T-helper 2 cell treated with Interferon-gamma antibody and Interleukin-4, amounts not matched to agents 5 μg/mL and 100 μg/mL, for 36 hours (primary cell): ENCODE measurements at regions not wholly inside any gene's neighbourhood (a gene's known extent, or its start where the extent isn't known, plus 50 kb on each side); places are given as distances from the start of the nearest gene placed in this dataset.

ENCODE experiments used
- DNase-seq: peaks from one replicate; pipeline ENCODE4 v3.0.0; 2021; ENCODE audit warnings: low spot score
- H3K27ac Mint-ChIP-seq: one replicate; pipeline ENCODE4 v1.8.0; 2021; ENCODE audit warnings: mild to moderate bottlenecking, mixed read lengths
- H3K27me3 Mint-ChIP-seq: one replicate; pipeline ENCODE4 v1.8.0; 2021; ENCODE audit warnings: low read depth, mixed read lengths
- H3K36me3 Mint-ChIP-seq: one replicate; pipeline ENCODE4 v1.8.0; 2021; ENCODE audit warnings: low read depth, mixed read lengths
- H3K4me1 Mint-ChIP-seq: one replicate; pipeline ENCODE4 v1.8.0; 2021; ENCODE audit warnings: low read depth, mixed read lengths
- H3K4me3 Mint-ChIP-seq: one replicate; pipeline ENCODE4 v1.8.0; 2022; ENCODE audit warnings: mild to moderate bottlenecking, moderate library complexity, mixed read lengths
- H3K9me3 Mint-ChIP-seq: one replicate; pipeline ENCODE4 v1.8.0; 2021; ENCODE audit warnings: mixed read lengths

DNA sequence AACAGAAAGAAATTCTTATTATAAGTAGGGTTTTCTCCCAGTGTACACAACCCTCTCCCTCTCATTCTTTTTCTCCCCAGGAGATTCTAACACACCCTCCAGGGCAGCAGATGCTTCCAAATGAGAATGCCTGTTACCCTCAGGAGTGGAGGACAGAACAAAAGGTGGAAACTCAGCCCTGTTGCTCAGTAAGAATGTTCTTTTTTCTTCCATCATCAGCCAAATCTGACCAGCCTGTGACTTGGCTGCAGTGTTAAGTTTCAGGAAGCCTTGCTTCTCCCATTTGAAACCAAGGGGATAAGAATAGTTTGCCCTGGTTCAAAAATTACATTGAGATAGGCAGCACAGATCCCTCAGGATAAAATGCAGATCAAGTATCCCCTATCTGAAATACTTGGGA, 77.5 kb upstream of the EEPD1 start:
- Mint-ChIP-seq H3K27ac (no peak overlapping the region), H3K4me1 (no peaks in the 10 kb centered on the region), H3K27me3 (peaks cover 8% of the 10 kb centered on the region), H3K4me3 (no peak overlapping the region), H3K9me3 (no peaks in the 10 kb centered on the region), H3K36me3 (no peaks in the 10 kb centered on the region)
- no peak for DNase-seq

DNA sequence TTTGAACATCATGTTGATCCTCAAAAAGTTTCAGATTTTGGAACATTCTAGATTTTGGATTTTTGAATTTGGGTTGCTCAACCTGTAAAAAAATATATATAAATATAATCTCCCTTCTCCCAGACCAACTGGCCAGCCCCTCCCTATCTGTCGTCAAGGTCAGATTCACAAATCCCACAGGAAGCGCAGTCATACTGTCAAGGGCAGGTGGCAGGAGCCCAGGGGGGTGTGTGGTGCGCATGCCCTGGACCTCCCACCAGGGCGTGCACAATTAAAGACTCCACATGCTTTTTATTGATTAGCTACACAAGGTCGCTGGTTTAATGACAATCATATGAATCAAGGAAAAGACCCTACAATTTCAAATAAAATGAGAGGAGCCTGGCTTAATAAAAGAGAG, 77.0 kb upstream of the EEPD1 start:
- Mint-ChIP-seq H3K9me3 (no peaks in the 10 kb centered on the region), H3K4me3 (no peak overlapping the region), H3K4me1 (no peaks in the 10 kb centered on the region), H3K27me3 (peaks cover 8% of the 10 kb centered on the region), H3K36me3 (no peaks in the 10 kb centered on the region), H3K27ac (no peak overlapping the region)
- no peak for DNase-seq

- Mint-ChIP-seq H3K27ac (no peak overlapping the region), H3K4me1 (no peaks in the 10 kb centered on the region), H3K4me3 (no peak overlapping the region), H3K9me3 (no peaks in the 10 kb centered on the region), H3K36me3 (no peaks in the 10 kb centered on the region), H3K27me3 (peaks cover 5% of the 10 kb centered on the region)
- no peak for DNase-seq
These were observed 74.2 kb upstream of the EEPD1 start for GRCh38 chr7:36078816-36079360.

GRCh38 chr7:36079446-36080025, 73.5 kb upstream of the EEPD1 start:
- no peak for DNase-seq
- Mint-ChIP-seq H3K27me3 (peaks cover 3% of the 10 kb centered on the region), H3K4me3 (no peak overlapping the region), H3K27ac (no peak overlapping the region), H3K36me3 (no peaks in the 10 kb centered on the region), H3K9me3 (no peaks in the 10 kb centered on the region), H3K4me1 (no peaks in the 10 kb centered on the region)

- Mint-ChIP-seq H3K27me3 (no peaks in the 10 kb centered on the region), H3K27ac (no peak overlapping the region), H3K4me1 (no peaks in the 10 kb centered on the region), H3K9me3 (no peaks in the 10 kb centered on the region), H3K36me3 (no peaks in the 10 kb centered on the region), H3K4me3 (no peak overlapping the region)
- no peak for DNase-seq
These were observed 72.2 kb upstream of the EEPD1 start for GRCh38 chr7:36080843-36081242.

GRCh38 chr7:36082216-36082615, 70.8 kb upstream of the EEPD1 start:
- H3K27ac Mint-ChIP-seq: no peak overlapping the region
- no peak for DNase-seq
- no peaks in the 10 kb centered on the region for H3K27me3 Mint-ChIP-seq
- H3K36me3 Mint-ChIP-seq: no peaks in the 10 kb centered on the region
- H3K4me3 Mint-ChIP-seq: no peak overlapping the region
- H3K9me3 Mint-ChIP-seq: no peaks in the 10 kb centered on the region
- H3K4me1 Mint-ChIP-seq: no peaks in the 10 kb centered on the region

GRCh38 chr7:36082910-36083309, 70.1 kb upstream of the EEPD1 start:
- Mint-ChIP-seq H3K27me3 (peaks cover 3% of the 10 kb centered on the region), H3K4me1 (no peaks in the 10 kb centered on the region), H3K9me3 (no peaks in the 10 kb centered on the region), H3K27ac (no peak overlapping the region), H3K4me3 (no peak overlapping the region), H3K36me3 (no peaks in the 10 kb centered on the region)
- no peak for DNase-seq

GRCh38 chr7:36083626-36084380, 69.3 kb upstream of the EEPD1 start:
- Mint-ChIP-seq H3K9me3 (no peaks in the 10 kb centered on the region), H3K27ac (no peak overlapping the region), H3K4me3 (no peak overlapping the region), H3K4me1 (no peaks in the 10 kb centered on the region), H3K27me3 (peaks cover 3% of the 10 kb centered on the region), H3K36me3 (no peaks in the 10 kb centered on the region)
- no peak for DNase-seq

DNA sequence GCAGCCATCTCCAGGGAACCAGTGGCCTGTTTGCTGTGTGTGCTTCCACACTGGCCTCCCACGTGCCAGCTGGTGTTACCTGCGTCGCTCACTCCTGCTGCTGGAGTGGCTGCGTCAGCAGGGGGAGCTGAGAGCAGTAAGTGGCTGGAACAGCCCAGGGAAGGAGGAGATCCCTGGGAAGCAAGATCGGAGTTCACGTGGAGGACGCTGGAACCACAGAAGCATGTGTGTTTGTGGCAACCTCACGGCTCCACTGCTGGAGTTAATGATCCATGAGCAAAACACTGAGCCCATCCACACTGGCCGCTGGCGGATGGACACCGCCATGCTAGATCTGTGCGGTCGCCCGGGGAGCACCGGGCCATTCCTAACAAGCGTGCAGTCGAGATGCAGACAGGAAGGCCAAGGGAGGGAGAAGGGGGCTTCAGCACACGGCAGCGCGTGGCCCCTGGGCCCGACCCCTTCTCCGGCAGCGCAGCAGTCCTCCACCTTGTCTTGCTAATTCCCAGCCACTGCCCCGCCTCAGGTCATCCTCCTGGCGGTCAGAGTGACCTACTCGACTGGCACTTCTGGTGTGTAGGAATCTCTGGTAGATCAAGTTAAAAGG, 68.5 kb upstream of the EEPD1 start:
- H3K4me3 Mint-ChIP-seq: no peak overlapping the region
- H3K36me3 Mint-ChIP-seq: no peaks in the 10 kb centered on the region
- H3K4me1 Mint-ChIP-seq: no peaks in the 10 kb centered on the region
- peaks cover 3% of the 10 kb centered on the region for H3K27me3 Mint-ChIP-seq
- H3K9me3 Mint-ChIP-seq: no peaks in the 10 kb centered on the region
- no peak overlapping the region for H3K27ac Mint-ChIP-seq
- no peak for DNase-seq

DNA sequence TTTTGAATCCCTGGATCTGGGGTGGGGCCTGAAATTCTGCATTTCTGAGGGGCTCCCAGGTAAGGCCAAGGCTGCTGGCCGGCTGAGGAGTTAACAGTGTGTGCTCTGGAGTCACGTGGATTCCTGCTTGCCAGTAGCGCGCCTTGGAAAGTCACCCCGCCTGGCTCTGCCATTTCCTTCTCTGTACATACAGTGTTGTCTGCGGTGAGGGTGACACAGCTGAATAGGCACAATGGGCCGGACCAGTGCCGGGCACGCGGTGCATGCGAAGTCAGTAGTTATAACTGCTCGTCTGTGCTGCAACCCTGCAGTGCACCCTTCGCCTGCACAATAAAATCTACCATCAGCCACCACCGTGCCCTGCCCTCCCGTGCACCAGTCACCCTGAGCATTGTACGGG, 68.0 kb upstream of the EEPD1 start:
- H3K9me3 Mint-ChIP-seq: no peaks in the 10 kb centered on the region
- no peaks in the 10 kb centered on the region for H3K4me1 Mint-ChIP-seq
- no peak for DNase-seq
- no peak overlapping the region for H3K4me3 Mint-ChIP-seq
- peaks cover 3% of the 10 kb centered on the region for H3K27me3 Mint-ChIP-seq
- no peaks in the 10 kb centered on the region for H3K36me3 Mint-ChIP-seq
- H3K27ac Mint-ChIP-seq: no peak overlapping the region

DNA sequence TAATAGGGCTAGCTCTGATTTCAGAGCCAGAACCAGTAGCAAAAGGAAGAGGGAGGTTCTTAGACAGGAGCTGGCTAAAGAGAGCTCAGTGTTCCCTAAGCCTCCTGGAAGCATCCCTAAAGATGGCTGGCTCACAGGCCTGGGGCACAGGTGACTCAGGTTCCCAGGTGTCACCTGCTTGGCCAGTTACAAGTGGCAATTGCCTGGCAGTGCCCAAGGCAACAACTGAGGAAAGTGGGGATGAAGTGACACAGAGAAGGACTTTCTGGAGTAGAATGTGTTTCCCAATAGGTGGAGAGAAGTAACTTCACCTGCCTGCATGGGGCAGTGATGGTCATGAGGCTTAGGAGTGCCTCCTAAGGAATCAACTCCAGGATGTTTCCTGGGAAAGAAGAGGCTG, 66.5 kb upstream of the EEPD1 start:
- H3K4me1 Mint-ChIP-seq: no peaks in the 10 kb centered on the region
- H3K27me3 Mint-ChIP-seq: peaks cover 3% of the 10 kb centered on the region
- no peaks in the 10 kb centered on the region for H3K36me3 Mint-ChIP-seq
- no peak overlapping the region for H3K27ac Mint-ChIP-seq
- DNase-seq: no peak
- H3K9me3 Mint-ChIP-seq: no peaks in the 10 kb centered on the region
- no peak overlapping the region for H3K4me3 Mint-ChIP-seq

DNA sequence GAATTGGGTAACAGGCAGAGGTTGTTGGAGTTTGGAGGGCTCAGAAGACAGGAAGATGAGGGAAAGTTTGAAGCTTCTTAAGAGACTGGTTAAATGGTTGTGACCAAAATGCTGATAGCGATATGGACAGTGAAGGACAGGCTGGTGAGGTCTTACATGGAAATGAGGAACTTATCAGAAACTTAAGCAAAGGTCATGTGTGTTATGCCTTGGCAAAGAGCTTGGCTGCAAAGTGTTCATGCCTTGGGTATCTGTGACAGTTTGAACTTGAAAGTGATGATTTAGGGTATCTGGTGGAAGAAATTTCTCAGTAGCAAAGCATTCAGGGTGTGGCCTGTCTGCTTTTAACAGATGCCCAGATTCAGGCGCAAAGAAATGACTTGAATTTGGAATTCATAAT, 64.5 kb upstream of the EEPD1 start:
- Mint-ChIP-seq H3K9me3 (no peaks in the 10 kb centered on the region), H3K27ac (no peak overlapping the region), H3K4me3 (no peak overlapping the region), H3K36me3 (no peaks in the 10 kb centered on the region), H3K4me1 (no peaks in the 10 kb centered on the region), H3K27me3 (peaks cover 3% of the 10 kb centered on the region)
- DNase-seq: no peak

DNA sequence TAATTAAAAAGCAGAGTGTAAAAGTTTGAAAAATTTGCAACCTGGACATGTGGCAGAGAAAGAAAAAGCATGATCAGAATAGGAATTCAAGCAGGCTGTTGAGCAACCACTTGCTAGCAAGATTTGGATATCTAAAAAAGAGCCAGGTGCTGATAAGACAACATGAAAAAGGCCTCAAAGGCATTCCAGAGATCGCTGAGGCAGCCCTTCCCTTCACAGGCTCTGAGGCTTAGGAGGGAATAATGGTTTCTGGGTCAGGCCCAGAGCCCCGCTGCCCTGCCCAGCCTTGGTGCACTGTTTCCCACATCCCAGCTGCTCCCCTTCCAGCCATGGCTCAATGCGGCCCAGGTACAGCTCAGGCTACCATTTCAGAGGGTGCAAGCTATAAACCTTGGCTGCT, 64.1 kb upstream of the EEPD1 start:
- Mint-ChIP-seq H3K4me1 (no peaks in the 10 kb centered on the region), H3K9me3 (no peaks in the 10 kb centered on the region), H3K36me3 (no peaks in the 10 kb centered on the region), H3K27me3 (peaks cover 3% of the 10 kb centered on the region), H3K27ac (no peak overlapping the region), H3K4me3 (no peak overlapping the region)
- no peak for DNase-seq

- Mint-ChIP-seq H3K27ac (no peak overlapping the region), H3K4me1 (no peaks in the 10 kb centered on the region), H3K36me3 (no peaks in the 10 kb centered on the region), H3K4me3 (no peak overlapping the region), H3K27me3 (peaks cover 3% of the 10 kb centered on the region), H3K9me3 (no peaks in the 10 kb centered on the region)
- no peak for DNase-seq
These were observed 61.8 kb upstream of the EEPD1 start for GRCh38 chr7:36090976-36091873.
